DMS153 treated with DMSO at 0.1 percent for 48 hours (cell line): ENCODE measurements at regions not wholly inside any gene's neighbourhood (a gene's known extent, or its start where the extent isn't known, plus 50 kb on each side); places are given as distances from the start of the nearest gene placed in this dataset.

Source experiments
- DNase-seq: peaks from one replicate; lab custom pipeline; 2025; ENCODE audit not compliant: unreplicated experiment; lab: John Stamatoyannopoulos, UW

DNA sequence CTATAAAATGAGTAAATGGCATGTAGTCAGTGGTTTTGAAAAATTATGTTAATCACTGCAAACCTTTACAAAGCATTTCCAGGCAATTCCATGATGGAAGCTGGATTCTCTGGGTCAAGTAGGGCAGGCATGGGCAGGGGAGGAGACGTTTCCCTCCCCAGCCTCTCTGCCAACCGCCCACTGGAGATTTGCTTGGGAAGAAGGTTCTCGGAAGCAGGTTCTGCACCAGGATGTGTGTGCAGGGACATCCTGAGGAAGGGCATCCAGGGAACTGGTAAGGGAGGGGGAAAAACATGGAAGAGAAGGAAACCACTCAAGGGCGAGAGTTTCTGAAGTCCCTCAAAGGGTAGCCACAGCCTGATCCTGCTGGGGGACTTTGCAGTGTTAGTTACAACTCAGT lies 469.1 kb downstream of the TSHZ3 start:
- no peak for DNase-seq

DNA sequence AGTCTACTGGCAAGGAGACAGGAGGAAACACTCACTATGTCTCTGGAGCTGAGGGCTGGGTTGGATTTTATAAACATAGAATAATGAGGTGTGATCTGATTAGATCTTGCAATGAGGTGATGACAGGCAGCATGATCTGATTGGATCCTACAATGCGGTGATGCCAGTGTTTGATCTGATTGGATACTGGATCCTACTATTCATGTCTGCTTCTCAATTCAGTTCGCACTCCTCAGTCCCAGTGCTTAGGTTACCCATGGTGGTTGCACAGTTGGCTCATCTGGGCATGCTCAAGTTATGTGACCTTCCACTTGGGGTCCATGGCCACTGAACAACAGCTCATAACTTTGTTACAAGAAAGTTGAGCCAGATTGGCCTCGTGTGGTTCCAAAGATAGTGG lies 469.5 kb downstream of the TSHZ3 start:
- DNase-seq = no peak

- DNase-seq = no peak
Observed at GRCh38 chr19:30879225-30879624, 470.0 kb downstream of the TSHZ3 start.

DNA sequence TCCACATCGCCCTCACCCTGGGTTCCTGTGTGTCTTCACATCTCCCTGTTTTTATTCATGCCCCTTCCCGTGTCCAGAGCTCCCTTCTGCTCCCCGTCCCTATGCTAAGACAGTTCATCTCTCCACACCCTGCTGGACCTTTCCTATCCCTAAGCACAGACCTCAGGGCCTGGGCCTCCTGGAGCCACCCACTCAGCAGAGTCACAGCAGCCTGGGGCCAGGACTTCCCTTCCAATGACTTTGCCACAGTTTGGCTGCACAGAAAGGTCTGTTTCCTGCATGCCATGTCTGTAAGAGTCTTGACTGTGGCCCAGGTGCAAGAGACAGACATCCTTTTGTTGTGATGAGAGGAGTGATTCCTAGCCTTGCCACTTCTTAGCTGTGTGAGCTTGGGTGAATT lies 470.7 kb downstream of the TSHZ3 start:
- DNase-seq = no peak

GRCh38 chr19:30877661-30878113 lies 471.5 kb downstream of the TSHZ3 start:
- DNase-seq = no peak

GRCh38 chr19:30873691-30874090 lies 475.5 kb downstream of the TSHZ3 start:
- no peak for DNase-seq

- no peak for DNase-seq
Observed at GRCh38 chr19:30873003-30873402, 476.2 kb downstream of the TSHZ3 start.

- no peak for DNase-seq
Observed at GRCh38 chr19:30871979-30872378, 477.3 kb downstream of the TSHZ3 start.

- no peak for DNase-seq
Observed at GRCh38 chr19:30870876-30871275, 478.4 kb downstream of the TSHZ3 start.

GRCh38 chr19:30865511-30865910 lies 483.7 kb downstream of the TSHZ3 start:
- DNase-seq = no peak

DNA sequence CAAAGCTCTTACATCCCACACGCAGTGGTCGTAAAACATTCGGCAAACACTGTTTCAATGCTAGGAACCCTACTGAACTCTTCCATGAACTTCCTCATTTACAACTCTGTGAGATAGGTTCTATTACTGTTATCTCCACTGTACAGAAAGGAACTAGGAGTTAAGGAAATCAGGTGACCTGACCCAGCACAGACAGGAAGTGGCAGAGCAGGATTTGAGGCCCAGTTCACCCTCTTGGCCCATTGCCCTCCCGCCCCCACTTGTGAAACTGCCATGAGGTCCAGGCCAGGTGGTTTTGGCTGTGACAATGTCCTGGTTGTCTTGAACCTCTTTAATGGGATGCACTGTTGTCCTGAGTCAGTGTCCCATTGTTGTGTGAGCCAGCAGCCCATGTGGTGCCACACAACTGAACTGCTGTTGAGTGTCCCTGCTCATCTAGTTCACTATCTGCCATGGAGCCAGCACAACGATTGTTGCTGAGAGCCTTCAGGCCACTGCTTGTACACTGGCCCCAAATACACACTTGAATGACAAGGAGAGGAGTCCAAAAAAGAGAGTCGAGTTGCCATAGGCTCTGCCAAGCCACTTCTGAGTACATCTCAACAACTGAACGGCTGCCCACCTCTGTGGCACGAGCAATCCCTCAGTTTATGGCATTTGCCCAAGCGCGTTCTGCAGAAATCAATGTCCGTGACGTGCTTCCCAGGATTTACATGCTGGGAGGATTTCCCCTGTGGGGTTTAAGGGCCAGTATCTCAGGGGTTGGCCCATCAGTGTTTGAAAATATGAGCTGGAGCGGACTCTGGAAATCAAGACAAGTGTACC lies 484.6 kb downstream of the TSHZ3 start:
- DNase-seq = no peak

GRCh38 chr19:30862876-30863275 lies 486.4 kb downstream of the TSHZ3 start:
- no peak for DNase-seq

DNA sequence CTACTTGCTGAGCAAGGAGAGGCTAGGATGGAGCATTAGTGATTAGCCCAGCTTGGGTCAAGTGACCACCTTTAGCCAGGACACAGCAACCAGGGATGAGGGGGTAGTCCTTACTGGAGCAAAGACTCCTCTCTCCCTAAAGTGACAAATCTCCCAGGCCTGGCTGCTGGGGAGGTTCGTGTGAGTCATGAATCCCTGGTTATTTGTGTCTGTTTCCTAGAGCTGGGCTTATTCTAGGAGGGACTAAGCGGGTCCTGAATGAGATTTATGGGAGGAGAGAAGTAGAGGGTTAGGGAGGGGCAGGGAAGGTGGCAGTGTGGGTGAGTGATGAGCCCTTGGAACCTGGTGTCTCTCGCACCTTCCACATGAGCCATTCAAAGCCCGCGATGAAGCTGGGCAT lies 487.3 kb downstream of the TSHZ3 start:
- no peak for DNase-seq

GRCh38 chr19:30857966-30858490 lies 485.8 kb downstream of the ZNF536 start:
- DNase-seq = no peak

DNA sequence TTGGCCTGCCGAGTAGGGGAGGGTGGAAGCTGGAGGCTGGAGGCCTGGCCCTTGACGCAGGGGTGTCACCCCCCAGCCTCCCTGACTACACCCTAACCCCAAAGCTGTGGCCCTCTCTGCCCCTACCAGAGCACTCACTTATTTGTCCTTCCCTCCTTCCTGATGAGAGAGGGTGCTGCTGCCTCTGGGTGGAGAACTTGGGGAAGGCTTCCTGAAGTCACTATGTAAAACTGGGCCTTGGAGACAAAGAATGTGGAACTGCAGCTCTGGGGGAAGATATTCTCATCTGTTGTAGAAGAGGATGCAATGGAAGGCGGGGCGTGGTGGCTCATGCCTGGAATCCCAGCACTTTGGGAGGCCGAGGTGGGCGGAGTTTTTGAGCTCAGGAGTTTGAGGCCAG lies 485.2 kb downstream of the ZNF536 start:
- no peak for DNase-seq

DNA sequence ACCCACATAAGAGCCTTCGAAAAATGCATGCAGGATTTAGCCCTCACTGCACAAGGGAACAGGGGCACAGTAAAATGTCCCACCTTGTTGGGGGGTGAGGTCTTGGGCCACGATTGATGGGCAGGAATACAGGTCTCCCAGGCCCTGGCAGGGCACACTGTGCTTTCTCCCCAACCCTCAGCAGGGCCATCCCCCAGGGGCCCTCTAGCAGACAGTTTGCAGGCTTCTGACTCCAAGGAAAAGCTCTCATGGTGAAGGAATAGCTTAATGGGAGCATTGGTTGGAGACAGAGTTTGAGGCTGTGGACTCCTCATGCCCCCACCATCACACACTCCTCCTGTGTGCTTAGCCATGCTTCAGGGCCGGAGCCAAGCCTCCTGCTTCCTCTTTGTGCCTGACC lies 484.6 kb downstream of the ZNF536 start:
- DNase-seq = no peak

DNA sequence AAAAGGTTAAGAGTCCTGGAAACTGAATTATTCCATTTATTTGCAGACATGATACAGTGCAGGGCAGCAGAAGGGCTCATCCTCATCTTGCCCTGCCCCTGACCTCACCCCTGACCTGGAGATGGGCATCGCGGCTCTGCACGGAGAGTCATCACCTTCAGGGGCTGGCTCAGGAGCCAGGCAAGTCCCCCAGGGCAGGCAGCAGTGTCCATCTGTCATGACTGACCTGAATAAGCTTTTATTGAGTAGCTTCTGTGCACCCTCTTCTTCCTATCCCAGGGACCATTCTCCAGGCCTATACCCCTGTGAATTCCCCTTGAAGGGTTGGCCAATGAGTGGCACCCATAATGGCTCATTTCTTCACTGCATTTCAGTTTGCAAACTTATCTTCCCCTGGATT lies 484.2 kb downstream of the ZNF536 start:
- DNase-seq = no peak

- DNase-seq = no peak
Observed at GRCh38 chr19:30855442-30855841, 483.3 kb downstream of the ZNF536 start.

DNA sequence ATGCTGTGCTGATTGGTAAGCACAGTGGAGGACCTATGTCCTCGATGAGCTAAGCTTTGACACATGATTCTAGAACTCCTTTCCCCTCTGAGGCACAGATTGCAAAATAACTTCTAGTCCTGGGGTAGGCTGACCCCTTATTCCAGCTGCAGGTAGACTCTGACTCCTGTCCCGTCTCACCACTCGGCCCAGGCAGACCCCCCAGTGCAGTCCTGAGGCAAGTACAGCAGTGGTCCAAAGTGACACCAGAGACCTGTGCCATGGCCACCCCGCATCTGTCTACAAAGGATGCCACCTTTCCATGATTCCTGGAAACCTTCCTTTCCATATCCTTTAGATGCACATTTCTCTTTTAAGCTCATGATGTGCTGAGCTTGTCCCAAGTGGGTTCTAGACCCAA lies 482.5 kb downstream of the ZNF536 start:
- no peak for DNase-seq

DNA sequence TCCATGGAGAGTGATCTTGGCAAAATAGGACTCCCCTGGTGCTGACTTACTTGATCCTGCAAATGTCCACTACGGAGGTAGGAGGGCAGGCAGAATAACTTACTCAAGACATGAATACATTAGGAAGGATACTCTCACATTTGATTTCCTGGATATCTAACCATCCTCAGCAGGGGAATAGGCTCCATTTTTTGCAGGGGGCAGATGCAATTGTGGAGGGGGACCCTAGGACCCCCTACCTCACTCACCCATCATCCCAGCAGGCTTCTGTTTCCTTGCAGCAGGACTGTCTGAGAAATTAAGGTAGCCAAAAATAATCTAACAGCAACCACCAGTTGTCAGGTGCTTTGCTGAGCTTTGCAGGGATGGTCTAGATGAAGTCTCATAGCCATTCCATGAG lies 482.0 kb downstream of the ZNF536 start:
- DNase-seq = no peak

DNA sequence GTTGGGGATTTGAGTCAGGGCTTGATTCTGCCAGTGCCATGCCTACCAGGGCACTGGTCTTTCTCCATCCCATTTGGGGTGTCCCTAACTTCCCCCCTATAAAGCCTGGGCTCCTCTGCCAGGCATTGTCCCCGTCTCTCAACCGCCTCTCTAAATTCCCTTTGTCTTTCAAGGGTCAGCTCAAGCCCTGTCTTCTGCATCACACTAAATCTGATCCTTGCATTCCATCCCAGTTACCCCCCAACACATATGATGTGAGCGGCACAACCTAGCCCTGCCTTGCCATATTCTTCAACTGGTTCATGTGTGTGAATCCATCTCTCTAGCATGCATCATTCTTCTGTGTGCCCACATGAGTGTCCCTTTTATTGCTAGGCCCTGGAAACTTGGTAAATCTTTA lies 480.9 kb downstream of the ZNF536 start:
- DNase-seq = no peak

- DNase-seq = no peak
Observed at GRCh38 chr19:30852168-30852567, 480.0 kb downstream of the ZNF536 start.

DNA sequence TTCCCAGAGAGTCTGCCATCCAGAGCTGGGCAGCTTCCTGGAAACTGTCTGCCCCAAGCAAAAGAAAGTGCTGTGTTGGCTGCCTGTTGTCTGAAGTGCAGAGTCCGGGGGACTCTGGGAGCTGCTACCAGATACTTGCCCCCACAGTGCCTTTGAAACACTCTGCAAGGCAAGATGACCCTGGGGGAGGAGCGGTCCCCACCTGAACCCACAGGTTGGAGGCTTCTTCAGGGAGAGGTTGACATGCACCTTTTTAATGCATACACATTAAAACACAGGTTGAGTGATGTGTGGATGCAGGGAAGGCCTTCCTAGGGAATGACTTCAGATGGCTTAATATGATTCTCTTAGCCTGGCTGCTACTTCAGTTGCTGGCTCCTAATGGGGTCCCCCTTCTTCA lies 479.5 kb downstream of the ZNF536 start:
- DNase-seq = no peak
